NB4 (cell line): ENCODE measurements at regions not wholly inside any gene's neighbourhood (a gene's known extent, or its start where the extent isn't known, plus 50 kb on each side); places are given as distances from the start of the nearest gene placed in this dataset.

Experiments
- CTCF ChIP-seq: IDR thresholded peaks from one replicate; pipeline ENCODE4 v1.5.1; 2012; ENCODE audit warnings: low read depth, low read length
- MAX ChIP-seq: IDR thresholded peaks from 2 replicates; pipeline ENCODE4 v1.6.1; 2011; ENCODE audit warnings: low read depth, low read length
- MYC ChIP-seq: IDR thresholded peaks from 2 replicates; pipeline ENCODE4 v1.6.1; 2011; ENCODE audit warnings: low read depth, low read length
- POLR2A ChIP-seq: IDR thresholded peaks from 2 replicates; pipeline ENCODE4 v1.6.1; 2011; ENCODE audit warnings: mild to moderate bottlenecking; ENCODE audit not compliant: insufficient read length; ENCODE audit errors: extremely low read depth

GRCh38 chr20:6841128-6841527 lies 73.6 kb downstream of the BMP2 start:
- no peak for TF ChIP-seq POLR2A
- no peak for TF ChIP-seq CTCF
- no peak for TF ChIP-seq MAX
- no peak for TF ChIP-seq MYC
